Activated T-cell treated with anti-CD3 and anti-CD28 coated beads for 1 hour (primary cell): ENCODE measurements at regions not wholly inside any gene's neighbourhood (a gene's known extent, or its start where the extent isn't known, plus 50 kb on each side); places are given as distances from the start of the nearest gene placed in this dataset.

Experiments used
- DNase-seq: peaks from one replicate; pipeline ENCODE4 v3.0.0-alpha.2; 2020; ENCODE audit warnings: low read depth

DNA sequence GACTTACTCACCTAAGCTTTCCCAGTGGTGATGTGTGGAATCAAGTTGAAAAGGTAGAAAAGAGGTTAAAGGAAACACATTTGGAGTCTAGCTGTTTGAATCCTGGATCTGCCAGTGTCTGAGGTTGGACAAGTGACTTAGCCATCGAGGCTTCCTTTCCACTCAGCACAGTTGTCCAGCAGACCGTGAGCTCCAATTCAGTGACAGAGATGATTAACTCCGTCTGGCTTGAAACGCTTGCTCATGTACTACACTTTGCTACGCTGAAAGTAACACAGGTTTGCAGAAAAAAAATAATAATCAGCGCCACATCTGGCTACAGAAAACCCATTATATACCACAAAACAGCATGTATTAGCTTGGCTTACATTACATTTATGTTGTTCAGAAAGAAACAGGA lies 364.9 kb upstream of the MCTP2 start:
- DNase-seq: no peak

DNA sequence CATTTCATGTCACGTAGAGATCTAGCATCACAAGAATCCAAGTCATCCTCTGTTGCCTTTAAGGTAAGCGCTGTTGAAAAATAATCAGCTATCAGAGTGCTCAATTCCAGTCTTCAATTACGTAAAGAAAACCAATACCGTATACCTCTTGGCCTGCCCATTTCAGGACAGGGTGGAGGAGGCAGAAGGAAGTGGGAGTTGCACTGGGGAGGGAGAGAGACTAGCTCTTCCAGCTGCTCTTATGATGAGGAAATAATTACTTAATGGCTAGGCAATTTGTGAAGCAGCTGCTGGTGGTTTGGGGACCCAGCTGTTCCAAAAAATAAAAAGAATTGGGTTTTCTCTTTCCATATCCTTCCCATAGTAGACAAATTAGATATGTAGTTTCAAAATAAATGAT lies 365.8 kb upstream of the MCTP2 start:
- DNase-seq: no peak

DNA sequence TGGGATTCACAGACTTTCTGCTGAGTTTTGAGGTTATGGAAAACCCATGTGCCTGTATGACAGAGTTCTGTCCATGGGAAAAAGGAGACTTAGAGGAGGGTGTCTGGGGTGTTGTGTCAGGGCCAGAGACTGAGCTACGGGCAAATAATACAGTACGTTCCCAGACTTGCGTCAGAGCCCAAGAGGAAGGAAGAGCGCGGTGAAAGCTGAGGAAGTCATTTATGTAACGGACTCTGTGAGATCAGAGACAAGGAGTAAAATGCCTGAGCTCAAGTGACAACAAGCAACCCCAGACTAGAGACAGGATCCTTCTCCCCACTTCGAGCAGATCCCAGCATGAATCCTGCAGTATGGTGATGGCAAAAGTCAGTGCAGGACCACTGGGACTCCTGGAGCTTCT lies 368.6 kb upstream of the MCTP2 start:
- DNase-seq: no peak

DNA sequence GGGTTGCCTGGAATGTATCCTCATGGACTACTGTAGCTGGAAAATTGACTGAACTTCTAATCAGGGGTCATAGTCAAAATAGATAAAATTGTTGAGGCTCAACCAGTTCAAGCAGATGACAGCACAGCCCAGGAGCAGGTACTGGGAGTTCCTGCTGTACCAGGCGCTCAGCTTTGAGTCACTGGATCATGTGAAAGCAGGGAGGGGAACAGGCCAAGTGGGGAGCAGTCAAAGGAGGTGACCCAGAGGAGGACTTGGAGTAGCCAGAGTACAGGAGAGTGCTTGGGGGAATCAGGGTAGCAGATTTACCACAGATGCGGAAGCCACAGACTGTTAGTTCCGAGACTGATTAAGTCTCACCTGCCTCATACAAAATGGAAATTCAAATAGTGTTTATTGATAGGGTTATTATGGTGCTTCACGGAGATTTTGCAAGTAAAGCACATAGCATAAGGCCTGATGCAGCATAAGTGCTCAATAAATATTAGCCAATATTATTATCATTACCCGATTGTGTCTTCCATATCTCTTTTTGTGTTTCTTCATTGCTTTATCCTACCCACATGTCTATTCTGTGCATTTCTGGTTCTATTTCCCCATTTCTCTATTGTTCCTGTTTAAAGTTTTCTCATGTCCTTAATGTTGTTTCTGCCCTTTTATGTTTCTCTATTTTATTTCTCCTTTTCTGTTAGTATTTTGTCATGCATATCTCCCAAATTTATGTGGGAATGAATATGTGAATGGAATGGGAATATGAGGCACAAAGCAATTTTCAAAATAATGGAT lies 369.2 kb upstream of the MCTP2 start:
- DNase-seq: no peak

DNA sequence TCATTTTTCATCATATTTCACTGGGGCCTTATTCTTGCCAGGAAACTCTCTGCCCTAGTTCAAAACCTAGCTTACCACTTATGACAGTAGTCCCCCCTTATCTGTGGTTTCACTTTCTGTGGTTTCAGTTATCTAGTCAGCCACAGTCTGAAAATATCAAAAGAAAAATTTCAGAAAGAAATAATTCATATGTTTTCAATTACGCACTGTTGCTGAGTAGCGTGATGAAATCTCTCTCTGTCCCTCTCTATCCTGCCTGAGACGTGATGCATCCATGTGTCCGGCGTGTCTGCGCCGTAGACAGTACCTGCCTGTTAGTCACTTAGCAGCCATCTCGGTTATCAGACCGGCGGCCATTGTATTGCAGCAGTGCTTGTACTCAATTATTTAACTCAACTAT lies 369.9 kb upstream of the MCTP2 start:
- DNase-seq: no peak

DNA sequence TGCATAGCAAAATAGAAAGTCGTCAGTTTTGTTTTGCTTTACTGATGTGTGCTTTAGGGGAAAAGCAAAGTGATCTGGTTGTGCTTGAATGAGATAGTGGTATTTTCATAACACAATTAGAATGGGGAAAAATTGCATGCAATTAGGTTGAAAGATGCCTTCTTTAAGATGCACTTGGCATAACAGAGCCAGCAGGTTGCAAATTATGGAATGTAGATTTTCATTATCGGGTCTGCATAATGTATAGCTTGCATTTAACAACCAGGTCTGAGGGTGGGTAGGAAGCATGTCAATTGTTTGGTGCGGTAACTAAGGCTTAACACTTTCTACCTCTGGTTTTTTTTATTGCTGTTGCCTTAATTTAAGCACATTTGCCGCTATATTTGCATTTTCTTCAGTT lies 370.7 kb upstream of the MCTP2 start:
- DNase-seq: no peak

DNA sequence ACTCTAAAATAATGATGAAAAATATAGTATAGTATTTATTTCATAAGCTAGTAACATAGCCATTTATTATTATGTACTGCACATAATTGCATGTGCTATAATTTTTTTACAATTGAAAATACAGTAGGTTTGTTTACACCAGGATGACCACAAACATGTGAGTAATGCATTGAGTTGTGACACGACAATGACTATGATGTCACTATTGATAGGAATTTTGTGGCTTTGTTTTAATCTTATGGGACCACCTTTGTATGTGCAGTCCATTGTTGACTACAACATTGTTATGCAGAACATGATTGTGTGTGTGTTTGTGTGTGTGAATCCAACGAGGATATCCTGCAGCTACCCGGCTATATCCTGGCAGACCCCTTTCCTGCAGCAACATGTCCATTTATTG lies 372.2 kb upstream of the MCTP2 start:
- no peak for DNase-seq

DNA sequence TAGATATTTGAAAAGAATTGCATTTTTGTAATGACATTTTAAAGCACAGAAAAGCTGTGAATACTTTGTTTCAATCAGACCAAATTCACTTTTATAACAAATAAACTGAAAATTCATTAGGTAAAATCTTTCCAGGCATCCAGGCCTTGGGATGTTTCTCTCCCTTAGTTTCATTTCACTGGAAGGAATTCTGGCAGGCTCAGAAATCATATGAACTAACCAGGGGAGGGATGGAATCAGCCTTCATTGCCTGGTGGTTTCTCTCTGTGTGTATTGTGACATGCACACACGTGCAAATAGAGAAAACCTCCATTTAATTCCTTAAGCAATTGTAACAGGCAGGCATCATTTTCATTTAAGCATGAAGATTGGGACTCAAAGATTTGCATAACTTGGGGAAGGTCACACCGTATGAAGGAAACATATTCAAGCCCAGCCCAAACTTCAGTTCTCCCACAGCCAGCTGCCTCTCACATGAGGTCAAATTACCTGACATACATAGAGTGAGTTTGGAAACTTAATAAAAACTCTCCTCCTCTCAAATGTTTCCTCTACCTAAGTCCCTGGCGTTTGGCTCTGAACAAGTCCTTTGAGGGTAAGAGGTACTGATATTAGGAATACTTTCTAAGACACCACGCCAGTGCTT lies 376.1 kb upstream of the MCTP2 start:
- DNase-seq: no peak

DNA sequence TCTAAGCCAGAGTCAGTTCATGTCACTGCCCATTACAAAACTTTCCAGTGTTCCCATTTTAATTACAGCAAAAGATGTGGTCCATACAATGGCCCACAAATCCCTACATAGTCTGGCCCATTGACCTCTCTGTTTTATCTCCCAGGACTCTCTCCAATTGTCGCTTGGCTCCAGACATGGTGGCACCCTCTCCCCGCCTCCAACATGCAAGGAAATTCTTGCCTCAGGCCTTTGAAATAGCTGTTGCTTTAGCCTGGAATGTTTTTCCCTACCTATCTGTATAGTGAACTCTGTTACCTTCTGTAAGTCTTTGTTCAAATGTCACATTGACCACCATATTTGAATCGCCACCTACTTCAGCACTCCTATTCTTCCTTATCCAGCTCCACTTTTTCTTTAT lies 377.3 kb upstream of the MCTP2 start:
- no peak for DNase-seq

DNA sequence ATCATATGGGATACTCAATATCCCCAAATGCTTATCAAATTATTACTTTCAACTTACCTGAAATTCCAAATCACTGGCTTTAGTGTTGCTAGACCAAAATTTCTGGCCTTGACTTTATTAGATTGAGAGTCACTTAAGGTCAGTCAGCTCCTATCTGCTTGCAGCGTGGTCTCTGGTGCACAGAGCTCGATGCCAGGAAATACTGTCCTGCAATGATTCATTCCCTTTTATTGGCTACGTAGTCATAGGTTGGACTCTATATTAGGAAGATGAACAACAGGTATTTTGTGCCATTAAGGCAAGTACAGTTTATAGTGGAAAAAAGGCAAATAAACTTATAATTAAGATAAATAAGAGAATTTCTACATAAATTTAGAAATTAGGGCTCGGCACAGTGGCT lies 378.6 kb upstream of the MCTP2 start:
- no peak for DNase-seq

DNA sequence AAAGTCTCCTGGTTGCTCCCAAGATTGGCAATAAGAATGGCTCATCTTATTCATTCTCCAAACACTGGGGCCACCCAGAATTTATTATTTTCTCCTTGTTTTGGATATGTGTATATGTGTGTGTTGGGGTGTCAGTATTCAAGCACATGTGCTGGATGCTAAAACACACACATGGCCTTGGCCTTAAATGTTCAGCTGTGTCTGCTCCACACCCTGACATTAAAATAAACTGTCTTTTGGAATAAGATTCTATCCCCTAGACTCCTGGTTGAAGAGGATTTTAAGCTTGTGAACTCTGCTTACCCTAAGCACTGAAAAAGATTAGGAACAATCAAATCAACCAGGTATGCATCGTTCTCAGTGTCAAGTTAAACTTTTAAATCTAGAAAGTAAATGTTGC lies 382.9 kb upstream of the MCTP2 start:
- DNase-seq: no peak

DNA sequence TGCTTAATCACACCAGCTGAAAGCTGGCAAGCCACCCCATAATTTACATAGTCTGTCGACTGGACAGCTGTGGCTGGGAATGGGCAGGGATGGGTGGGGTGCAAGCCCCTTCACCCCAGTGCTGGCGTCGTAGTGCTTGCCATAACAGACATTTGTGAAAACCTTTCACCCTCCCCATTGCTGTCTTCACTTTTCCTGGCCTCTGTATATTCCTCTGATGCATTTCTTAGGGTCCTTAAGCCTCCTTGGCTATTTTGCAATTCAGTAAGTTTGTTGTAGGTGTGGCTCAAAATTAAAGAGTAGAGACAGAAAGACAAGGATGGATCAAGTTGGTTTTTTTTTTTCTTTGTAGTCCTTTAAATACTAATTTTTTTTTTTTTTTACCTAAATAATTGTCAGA lies 383.3 kb upstream of the MCTP2 start:
- DNase-seq: no peak

DNA sequence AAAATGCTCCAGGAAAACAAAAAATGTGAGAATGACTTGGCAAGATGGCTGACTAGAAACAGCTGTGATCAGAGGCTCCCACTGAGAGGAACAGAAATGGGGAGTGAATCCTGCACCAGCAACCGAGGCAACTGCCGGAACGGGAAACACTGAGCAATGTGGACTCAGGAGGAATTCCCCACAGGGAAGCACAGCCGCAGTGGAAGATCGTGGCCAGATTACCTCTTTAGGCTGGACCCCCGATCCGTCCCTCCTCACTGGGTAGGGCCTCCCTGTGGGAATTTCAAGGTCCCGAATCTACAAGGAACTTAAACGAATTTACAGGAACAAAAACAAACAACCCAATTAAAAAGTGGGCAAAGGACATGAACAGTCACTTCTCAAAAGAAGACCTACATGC lies 385.2 kb upstream of the MCTP2 start:
- DNase-seq: no peak

DNA sequence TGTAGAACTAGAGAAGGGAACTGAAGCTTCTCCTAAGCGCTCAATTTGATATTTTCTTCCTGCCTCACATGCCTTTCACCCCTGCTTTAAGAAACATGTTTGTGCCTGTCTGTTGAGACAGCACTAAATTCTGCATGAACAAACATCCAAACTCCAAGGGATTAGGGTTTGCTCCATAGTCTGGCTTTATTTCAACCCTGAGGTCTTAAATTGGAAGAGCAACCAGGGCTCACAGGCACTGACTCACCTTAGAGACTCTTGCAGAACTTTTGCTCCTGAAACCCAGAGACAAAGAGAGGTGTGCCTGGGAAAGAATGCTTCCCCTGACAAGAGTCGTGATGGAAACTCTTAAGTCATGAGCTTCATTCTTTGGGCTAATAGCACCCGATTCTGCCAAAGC lies 393.9 kb upstream of the MCTP2 start:
- DNase-seq: no peak

DNA sequence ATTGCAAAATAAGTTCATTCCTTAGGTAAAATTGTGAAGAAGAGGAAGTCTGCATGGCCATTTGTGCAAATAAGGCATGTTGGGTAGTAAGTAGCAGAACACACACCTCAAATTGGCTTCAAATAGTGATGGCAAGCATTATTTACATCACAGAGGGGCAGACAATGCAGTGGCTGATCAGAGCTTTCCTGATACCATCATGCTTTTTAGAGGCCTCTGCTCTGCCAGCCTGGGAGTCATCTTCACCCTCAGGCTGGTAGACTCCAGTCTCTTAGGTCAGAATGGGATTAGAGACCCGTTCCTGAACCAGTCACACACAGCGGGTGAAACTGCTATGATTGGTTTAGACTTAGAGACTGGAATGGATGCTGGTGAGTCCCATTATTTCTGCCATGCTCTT lies 396.0 kb upstream of the MCTP2 start:
- no peak for DNase-seq

DNA sequence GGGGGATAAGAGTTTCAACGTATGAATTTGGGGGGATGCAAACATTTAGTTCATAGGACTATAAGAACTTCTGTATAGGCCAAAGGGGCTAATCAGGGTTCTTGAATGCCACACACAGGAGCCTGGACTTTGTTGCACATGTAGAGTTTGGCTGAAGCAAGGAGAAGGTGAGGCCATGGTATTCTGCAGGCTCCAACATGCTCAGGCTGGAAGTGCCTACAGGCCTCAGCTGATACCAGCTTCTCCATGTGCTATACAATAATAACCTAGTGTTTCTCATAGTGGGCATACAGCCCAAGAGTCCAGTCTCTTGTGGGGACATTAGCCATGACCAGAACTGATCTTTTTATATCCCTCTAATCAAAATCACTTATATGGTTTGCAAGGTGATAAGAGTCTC lies 399.7 kb upstream of the MCTP2 start:
- no peak for DNase-seq

DNA sequence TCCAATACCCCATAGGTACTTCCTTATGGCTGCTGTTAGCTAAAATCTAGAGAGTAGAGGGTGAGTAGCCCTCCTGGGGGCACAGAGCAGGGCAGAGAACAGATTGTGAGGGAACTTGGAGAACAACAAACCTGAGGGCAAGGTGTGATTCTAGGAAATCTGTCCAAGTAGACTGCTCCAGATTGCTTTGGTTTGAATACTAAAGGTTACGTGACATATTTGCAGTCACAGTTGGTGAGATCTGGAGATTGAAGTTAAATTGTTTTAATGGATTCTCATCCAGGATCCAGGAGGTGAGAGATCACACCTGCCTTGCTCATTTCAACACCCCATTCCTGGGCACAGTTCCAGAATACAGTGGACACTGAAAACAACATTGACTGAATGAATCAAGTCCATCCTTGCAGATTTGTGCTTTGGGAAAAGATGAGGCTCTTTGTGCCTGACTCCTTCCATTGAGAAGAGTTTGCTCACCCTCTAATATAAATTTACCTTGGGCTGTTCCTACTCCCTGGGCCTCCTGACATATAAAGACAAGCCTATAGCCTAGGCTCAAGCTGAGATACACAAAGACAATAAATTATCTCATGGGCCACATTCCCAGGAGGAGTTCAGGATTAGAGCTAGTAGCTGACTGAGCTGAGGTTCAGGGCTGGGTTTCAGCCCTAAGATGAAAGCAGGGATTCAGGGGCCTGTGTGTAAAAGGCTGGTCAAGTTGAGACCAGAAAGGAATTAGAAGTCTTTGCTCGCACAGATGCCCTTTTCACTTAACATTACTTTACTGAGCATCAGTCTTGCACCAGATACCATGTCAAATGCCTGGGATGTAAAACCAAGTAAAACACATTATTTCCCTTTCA lies 400.9 kb upstream of the MCTP2 start:
- DNase-seq: no peak

DNA sequence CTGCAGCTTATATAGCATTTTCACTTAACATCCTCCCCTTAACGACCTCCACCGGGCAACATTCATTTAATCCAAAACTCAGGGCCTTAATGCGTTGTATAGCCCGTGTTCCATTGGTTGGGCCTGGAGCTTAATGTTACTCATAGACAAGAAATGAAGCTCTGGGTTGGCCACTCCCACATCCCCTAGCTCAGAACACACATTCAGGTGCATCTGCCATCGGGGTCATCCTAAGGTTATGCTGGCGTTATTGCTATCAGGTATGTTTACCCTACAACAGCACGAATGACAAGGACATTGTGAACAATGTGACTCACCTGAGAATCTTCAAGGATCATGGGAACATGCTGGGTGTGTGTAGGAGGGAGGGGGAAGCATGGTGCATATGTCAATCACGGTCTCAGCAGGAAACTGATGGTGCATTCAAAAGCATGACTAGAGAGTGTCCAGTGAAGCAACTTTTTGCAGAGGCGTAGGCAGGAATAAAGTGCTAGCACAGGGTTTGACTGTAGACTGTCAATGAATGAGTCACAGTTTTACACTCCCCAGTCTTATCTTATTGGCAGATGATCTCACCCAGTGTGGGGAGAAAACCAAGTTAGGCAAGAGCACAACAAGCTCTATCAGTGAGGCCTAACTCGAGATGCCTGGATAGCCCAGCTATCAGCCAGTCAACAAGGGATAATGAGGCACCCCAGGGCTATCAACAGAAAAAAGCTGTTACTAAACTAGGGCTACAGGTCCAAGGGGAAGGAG lies 402.1 kb upstream of the MCTP2 start:
- no peak for DNase-seq

DNA sequence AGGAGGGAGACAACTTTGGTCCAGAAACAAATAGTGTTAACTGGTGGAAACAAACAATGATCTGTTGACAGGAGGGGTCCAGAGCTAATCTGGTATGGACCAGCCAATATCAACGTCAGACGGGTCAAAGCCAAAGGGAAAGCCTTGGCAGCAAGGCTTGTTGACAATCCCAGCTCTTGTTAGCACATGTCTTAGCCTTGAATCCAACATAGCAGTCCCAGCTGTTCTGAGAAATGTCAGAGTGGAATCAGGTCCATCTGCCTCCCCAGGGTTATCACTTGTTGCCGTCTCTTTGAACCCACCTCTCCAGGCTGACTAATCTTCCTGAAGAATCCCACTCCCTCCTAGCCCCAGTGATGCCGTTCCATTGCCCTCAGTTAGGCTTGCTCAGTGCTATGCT lies 404.6 kb upstream of the MCTP2 start:
- DNase-seq: no peak

DNA sequence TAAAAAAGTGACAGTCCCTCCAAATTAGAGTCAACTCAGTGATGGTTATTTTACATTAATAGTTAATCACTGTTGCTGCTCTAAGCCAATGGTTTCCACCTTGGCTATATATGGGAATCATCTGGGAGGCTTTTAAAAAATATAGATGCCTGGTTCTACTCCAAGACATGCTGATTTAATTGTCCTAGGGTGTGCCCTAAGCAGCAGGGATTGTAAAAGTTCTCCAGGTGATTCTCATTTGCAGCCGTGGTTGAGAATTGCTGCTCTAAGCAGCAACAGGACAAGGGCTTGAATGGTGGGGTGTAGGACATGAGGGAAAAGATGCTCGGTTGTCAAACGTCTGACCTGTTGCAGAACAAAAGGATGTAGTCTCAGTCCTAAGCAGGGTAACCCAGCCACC lies 405.1 kb upstream of the MCTP2 start:
- no peak for DNase-seq

DNA sequence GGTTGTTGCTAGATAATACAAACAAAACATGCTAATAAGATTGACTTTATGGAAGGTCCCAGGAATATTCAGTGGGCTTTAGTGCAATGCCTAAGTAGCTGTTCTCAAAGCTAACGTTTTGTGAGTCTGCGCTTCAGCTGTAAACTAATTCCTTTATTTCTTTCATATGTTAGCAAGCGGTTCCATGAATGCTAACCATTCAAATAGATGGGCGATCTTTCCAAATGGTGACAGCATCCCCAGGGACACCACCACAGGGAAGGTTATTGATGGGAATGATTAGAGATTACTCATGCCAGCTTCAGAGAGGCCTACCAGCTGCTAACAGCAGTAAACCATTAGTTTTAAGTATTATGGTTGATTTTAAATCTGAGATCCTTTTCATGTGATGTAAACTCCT lies 405.7 kb upstream of the MCTP2 start:
- no peak for DNase-seq
